GM10248 (cell line): ENCODE measurements at regions not wholly inside any gene's neighbourhood (a gene's known extent, or its start where the extent isn't known, plus 50 kb on each side); places are given as distances from the start of the nearest gene placed in this dataset.
"Not testable (repeated sequence)": the region's sequence is repeated elsewhere in the genome, so short reads cannot be mapped to it uniquely, and the experiment has no call there.

Source experiments
- CTCF ChIA-PET: fragments of 300-600 bp; sonication (Branson Sonifier 250); formaldehyde crosslinking; extraction: SDS; loops from one replicate; lab custom pipeline; 2021; ENCODE audit warnings: antibody characterized with exemption; lab: Yijun Ruan, JAX
- POLR2A ChIA-PET: fragments of 350-650 bp; sonication (Branson Sonifier 250); formaldehyde crosslinking; extraction: SDS; loops from one replicate; lab custom pipeline; 2020; ENCODE audit warnings: antibody characterized with exemption; lab: Yijun Ruan, JAX
- DNase-seq: peaks from one replicate; pipeline ENCODE4 v3.0.0; 2012; ENCODE audit errors: extremely low spot score
- CTCF ChIP-seq: IDR thresholded peaks from 2 replicates; pipeline ENCODE4 v1.5.1; 2012; ENCODE audit warnings: mild to moderate bottlenecking, low read depth; ENCODE audit errors: extremely low read depth, missing control alignments, control extremely low read depth

GRCh38 chr2:139574371-139574770, 794.2 kb upstream of the NXPH2 start:
- CTCF ChIA-PET, result interaction anchor here (1.5 kb wide), 1 partner anchor 16 kb away, joined by 3 read pairs; no protein-coding TSS in a partner anchor
- POLR2A ChIA-PET, result no interaction called here
- TF ChIP-seq CTCF, result no peak
- DNase-seq, result no peak

GRCh38 chr2:139556789-139557188, 776.6 kb upstream of the NXPH2 start:
- POLR2A ChIA-PET, result no interaction called here
- CTCF ChIA-PET, result no interaction called here
- DNase-seq, result no peak
- no peak for TF ChIP-seq CTCF

GRCh38 chr2:139550873-139551272, 770.7 kb upstream of the NXPH2 start:
- CTCF ChIA-PET, result no interaction called here
- DNase-seq, result no peak
- no peak for TF ChIP-seq CTCF

GRCh38 chr2:139550341-139550740, 770.2 kb upstream of the NXPH2 start:
- POLR2A ChIA-PET, result no interaction called here
- no peak for TF ChIP-seq CTCF
- CTCF ChIA-PET, result no interaction called here
- DNase-seq, result no peak

More at GRCh38 chr2:139550873-139551272, 770.7 kb upstream of the NXPH2 start:
- POLR2A ChIA-PET, result no interaction called here

- no peak for DNase-seq
Measured at GRCh38 chr2:139544186-139544851, 764.1 kb upstream of the NXPH2 start.

GRCh38 chr2:139538332-139539020, 758.3 kb upstream of the NXPH2 start:
- CTCF ChIA-PET, DNase-seq, POLR2A ChIA-PET: not testable (repeated sequence)

More at GRCh38 chr2:139544186-139544851, 764.1 kb upstream of the NXPH2 start:
- no peak for TF ChIP-seq CTCF
- ChIA-PET CTCF (interaction anchor here (1.3 to 1.6 kb wide), 2 partner anchors 22 kb away, joined by 3 to 5 read pairs; no protein-coding TSS in a partner anchor), POLR2A (no interaction called here)

GRCh38 chr2:139529080-139529479, 748.9 kb upstream of the NXPH2 start:
- CTCF ChIA-PET, result no interaction called here
- no peak for DNase-seq
- POLR2A ChIA-PET, result no interaction called here

More at GRCh38 chr2:139529080-139529479, 748.9 kb upstream of the NXPH2 start:
- TF ChIP-seq CTCF, result no peak
